ENCODE measurements at regions not wholly inside any gene's neighbourhood (a gene's known extent, or its start where the extent isn't known, plus 50 kb on each side); places are given as distances from the start of the nearest gene placed in this dataset.

DNA sequence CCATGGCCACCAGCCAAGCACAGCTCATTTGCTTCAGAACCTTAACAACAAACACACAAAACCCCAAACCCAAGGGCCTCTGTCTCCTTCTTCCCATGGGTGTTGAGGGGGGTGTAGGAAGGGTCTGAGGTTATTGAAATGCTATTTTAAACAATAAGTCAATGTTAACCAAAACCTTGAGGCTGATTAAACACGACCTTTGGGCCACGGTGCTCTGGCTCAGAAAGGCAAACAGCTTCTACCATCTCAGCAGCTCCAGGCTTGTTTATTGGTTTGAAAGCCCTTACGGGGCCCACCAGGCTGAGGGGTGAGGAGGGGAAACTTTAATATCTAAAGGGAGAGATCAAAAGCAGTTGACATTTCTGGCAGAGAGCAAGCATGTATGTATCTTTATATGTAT lies 185.7 kb upstream of the IRX6 start:
- H3K9me3 ChIP-seq (ENCODE audit: low read length): no peaks in the 10 kb centered on the region
- H3K79me2 ChIP-seq (ENCODE audit: insufficient read depth, low read depth, low read length): no peaks in the 10 kb centered on the region
- TF ChIP-seq EZH2phosphoT487 (IDR thresholded peaks at IDR 0.05; ENCODE audit: borderline replicate concordance, low read depth, low read length): no peak
- TF ChIP-seq, protein P1, sequence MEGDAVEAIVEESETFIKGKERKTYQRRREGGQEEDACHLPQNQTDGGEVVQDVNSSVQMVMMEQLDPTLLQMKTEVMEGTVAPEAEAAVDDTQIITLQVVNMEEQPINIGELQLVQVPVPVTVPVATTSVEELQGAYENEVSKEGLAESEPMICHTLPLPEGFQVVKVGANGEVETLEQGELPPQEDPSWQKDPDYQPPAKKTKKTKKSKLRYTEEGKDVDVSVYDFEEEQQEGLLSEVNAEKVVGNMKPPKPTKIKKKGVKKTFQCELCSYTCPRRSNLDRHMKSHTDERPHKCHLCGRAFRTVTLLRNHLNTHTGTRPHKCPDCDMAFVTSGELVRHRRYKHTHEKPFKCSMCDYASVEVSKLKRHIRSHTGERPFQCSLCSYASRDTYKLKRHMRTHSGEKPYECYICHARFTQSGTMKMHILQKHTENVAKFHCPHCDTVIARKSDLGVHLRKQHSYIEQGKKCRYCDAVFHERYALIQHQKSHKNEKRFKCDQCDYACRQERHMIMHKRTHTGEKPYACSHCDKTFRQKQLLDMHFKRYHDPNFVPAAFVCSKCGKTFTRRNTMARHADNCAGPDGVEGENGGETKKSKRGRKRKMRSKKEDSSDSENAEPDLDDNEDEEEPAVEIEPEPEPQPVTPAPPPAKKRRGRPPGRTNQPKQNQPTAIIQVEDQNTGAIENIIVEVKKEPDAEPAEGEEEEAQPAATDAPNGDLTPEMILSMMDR (conservative IDR thresholded peaks at IDR 0.05; ENCODE audit: low read length): no peak
- BruUV-seq (replicated peaks): no TSS peak
- no peaks in the 10 kb centered on the region for H4K20me1 ChIP-seq (ENCODE audit: insufficient read depth, low read length)
- no peaks in the 10 kb centered on the region for H3K36me3 ChIP-seq (ENCODE audit: insufficient read depth, low read length)
- no peak overlapping the region for H3K4me3 ChIP-seq (ENCODE audit: low read depth, low read length, poor library complexity, severe bottlenecking)
- H2AFZ ChIP-seq (ENCODE audit: low read length): no peak overlapping the region
- ChIA-PET POLR2A (no interaction called here), CTCF (ENCODE audit: unreplicated experiment) (no interaction called here)
- no peak overlapping the region for H3K4me2 ChIP-seq (ENCODE audit: low read length)
- H3K27ac ChIP-seq (ENCODE audit: low read depth, low read length, poor library complexity, severe bottlenecking): no peak overlapping the region
- H3K9me2 ChIP-seq (ENCODE audit: insufficient read depth, low read length): no peaks in the 10 kb centered on the region
- no peaks in the 10 kb centered on the region for H3K4me1 ChIP-seq (ENCODE audit: insufficient read depth, low read length, poor library complexity, severe bottlenecking)
- intact Hi-C loops (cut with micrococcal nuclease; ENCODE audit: unreplicated experiment): loop anchor here (10.0 kb wide), 1 partner anchor 57 kb away; no protein-coding TSS in a partner anchor
- no peak for DNase-seq (ENCODE audit: low spot score)

DNA sequence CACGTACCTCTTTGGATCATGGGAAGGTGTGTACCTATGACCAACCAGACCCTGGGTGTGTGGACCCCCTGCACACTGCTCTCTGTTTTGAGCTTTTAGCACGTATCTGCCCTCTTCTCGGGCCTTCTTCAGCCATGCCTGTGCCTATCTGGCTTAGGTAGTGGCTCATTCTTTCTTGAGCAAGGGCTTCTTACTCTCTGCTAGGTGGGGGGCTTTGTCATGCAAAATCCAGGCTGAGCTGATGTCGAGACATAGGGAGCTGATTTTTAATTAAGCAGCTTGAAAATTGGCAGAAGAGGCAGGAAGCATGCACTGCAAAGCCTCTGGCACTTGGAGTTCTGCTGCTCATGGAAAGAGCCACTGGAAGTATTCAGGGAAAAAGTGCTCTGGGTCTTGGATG lies 181.6 kb upstream of the IRX6 start:
- TF ChIP-seq EZH2phosphoT487 (IDR thresholded peaks at IDR 0.05; ENCODE audit: borderline replicate concordance, low read depth, low read length): no peak
- TF ChIP-seq, protein P1 (conservative IDR thresholded peaks at IDR 0.05; ENCODE audit: low read length): no peak
- no peaks in the 10 kb centered on the region for H3K36me3 ChIP-seq (ENCODE audit: insufficient read depth, low read length)
- H3K4me2 ChIP-seq (ENCODE audit: low read length): no peak overlapping the region
- POLR2A ChIA-PET: interaction anchor here (0.7 kb wide), 1 partner anchor 444 kb away, joined by 4 read pairs; no protein-coding TSS in a partner anchor
- no peak overlapping the region for H3K27ac ChIP-seq (ENCODE audit: low read depth, low read length, poor library complexity, severe bottlenecking)
- H4K20me1 ChIP-seq (ENCODE audit: insufficient read depth, low read length): no peaks in the 10 kb centered on the region
- no peaks in the 10 kb centered on the region for H3K4me1 ChIP-seq (ENCODE audit: insufficient read depth, low read length, poor library complexity, severe bottlenecking)
- DNase-seq (ENCODE audit: low spot score): no peak
- no TSS peak for BruUV-seq (replicated peaks)
- CTCF ChIA-PET (ENCODE audit: unreplicated experiment): no interaction called here
- H3K9me2 ChIP-seq (ENCODE audit: insufficient read depth, low read length): no peaks in the 10 kb centered on the region
- no peak overlapping the region for H3K4me3 ChIP-seq (ENCODE audit: low read depth, low read length, poor library complexity, severe bottlenecking)
- intact Hi-C loops (cut with micrococcal nuclease; ENCODE audit: unreplicated experiment): no loop called here
- no peak overlapping the region for H2AFZ ChIP-seq (ENCODE audit: low read length)
- H3K9me3 ChIP-seq (ENCODE audit: low read length): no peaks in the 10 kb centered on the region
- no peaks in the 10 kb centered on the region for H3K79me2 ChIP-seq (ENCODE audit: insufficient read depth, low read depth, low read length)

DNA sequence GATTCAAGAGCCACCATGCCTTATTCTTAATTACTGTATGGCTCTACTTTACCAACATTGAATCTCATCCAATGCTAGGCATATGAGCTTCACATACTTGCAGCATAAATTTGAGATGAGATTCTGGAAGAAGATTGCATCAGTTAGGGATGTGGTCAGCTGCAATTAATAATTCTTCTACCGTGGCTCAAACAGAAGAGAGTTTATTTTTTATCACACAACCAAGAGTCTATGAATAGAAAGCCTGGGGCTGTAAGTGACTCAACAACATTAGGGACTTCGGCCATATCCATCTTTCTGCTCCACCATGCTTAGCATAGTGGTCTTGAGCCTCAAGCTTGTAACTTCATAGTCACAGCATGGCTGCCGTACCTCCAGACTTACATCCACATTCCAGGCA lies 179.4 kb upstream of the IRX6 start:
- Histone ChIP-seq H3K36me3 (ENCODE audit: insufficient read depth, low read length) (no peaks in the 10 kb centered on the region), H3K4me3 (ENCODE audit: low read depth, low read length, poor library complexity, severe bottlenecking) (no peak overlapping the region), H3K9me2 (ENCODE audit: insufficient read depth, low read length) (no peaks in the 10 kb centered on the region), H3K4me1 (ENCODE audit: insufficient read depth, low read length, poor library complexity, severe bottlenecking) (no peaks in the 10 kb centered on the region), H2AFZ (ENCODE audit: low read length) (no peak overlapping the region), H3K4me2 (ENCODE audit: low read length) (no peak overlapping the region), H4K20me1 (ENCODE audit: insufficient read depth, low read length) (no peaks in the 10 kb centered on the region), H3K79me2 (ENCODE audit: insufficient read depth, low read depth, low read length) (no peaks in the 10 kb centered on the region), H3K9me3 (ENCODE audit: low read length) (no peaks in the 10 kb centered on the region), H3K27ac (ENCODE audit: low read depth, low read length, poor library complexity, severe bottlenecking) (no peak overlapping the region)
- TF ChIP-seq, protein P1 (conservative IDR thresholded peaks at IDR 0.05; ENCODE audit: low read length): no peak
- TF ChIP-seq EZH2phosphoT487 (IDR thresholded peaks at IDR 0.05; ENCODE audit: borderline replicate concordance, low read depth, low read length): no peak
- no peak for DNase-seq (ENCODE audit: low spot score)
- CTCF ChIA-PET (ENCODE audit: unreplicated experiment): no interaction called here
- intact Hi-C loops (cut with micrococcal nuclease; ENCODE audit: unreplicated experiment): no loop called here
- POLR2A ChIA-PET: no interaction called here
- no TSS peak for BruUV-seq (replicated peaks)
